22Rv1 (cell line): ENCODE measurements at regions not wholly inside any gene's neighbourhood (a gene's known extent, or its start where the extent isn't known, plus 50 kb on each side); places are given as distances from the start of the nearest gene placed in this dataset.

Experiments used
- H3K27ac ChIP-seq: fragments of 450-650 bp; 2 replicates; pipeline ENCODE4 v1.5.1; 2017
- CTCF ChIP-seq: fragments of 450-650 bp; IDR thresholded peaks from 2 replicates; pipeline ENCODE4 v1.5.1; 2017; ENCODE audit warnings: mild to moderate bottlenecking
- ZFX ChIP-seq: fragments of 450-650 bp; IDR thresholded peaks from 2 replicates; pipeline ENCODE4 v1.6.1; 2017; ENCODE audit warnings: antibody characterized with exemption, borderline replicate concordance

- no peak for TF ChIP-seq CTCF
- TF ChIP-seq ZFX, result no peak
- no peak overlapping the region for H3K27ac ChIP-seq
These were observed 459.4 kb upstream of the GRIA1 start for GRCh38 chr5:153030755-153031725.

- no peak for TF ChIP-seq ZFX
- no peak for TF ChIP-seq CTCF
- no peak overlapping the region for H3K27ac ChIP-seq
These were observed 451.0 kb upstream of the GRIA1 start for GRCh38 chr5:153039501-153039900.

GRCh38 chr5:153043886-153044285, 446.6 kb upstream of the GRIA1 start:
- H3K27ac ChIP-seq, result no peak overlapping the region
- TF ChIP-seq CTCF (no peak), ZFX (no peak)

- no peak overlapping the region for H3K27ac ChIP-seq
- TF ChIP-seq ZFX, result no peak
- TF ChIP-seq CTCF, result no peak
These were observed 439.8 kb upstream of the GRIA1 start for GRCh38 chr5:153050496-153051179.

- TF ChIP-seq CTCF (no peak), ZFX (no peak)
- no peak overlapping the region for H3K27ac ChIP-seq
These were observed 424.2 kb upstream of the GRIA1 start for GRCh38 chr5:153066281-153066680.

- TF ChIP-seq CTCF, result no peak
- no peak for TF ChIP-seq ZFX
- H3K27ac ChIP-seq, result no peak overlapping the region
These were observed 422.6 kb upstream of the GRIA1 start for GRCh38 chr5:153067869-153068268.

- no peak for TF ChIP-seq CTCF
- no peak for TF ChIP-seq ZFX
These were observed 411.1 kb upstream of the GRIA1 start for GRCh38 chr5:153079396-153079795.

More at GRCh38 chr5:153079396-153079795, 411.1 kb upstream of the GRIA1 start:
- H3K27ac ChIP-seq, result no peak overlapping the region
